LNCaP clone FGC (cell line): ENCODE measurements at regions not wholly inside any gene's neighbourhood (a gene's known extent, or its start where the extent isn't known, plus 50 kb on each side); places are given as distances from the start of the nearest gene placed in this dataset.

Source experiments
- DNase-seq: peaks from one replicate; pipeline ENCODE4 v3.0.0-alpha.2; 2011; ENCODE audit warnings: low read depth
- H3K4me3 ChIP-seq: 2 replicates; pipeline ENCODE4 v1.5.1; 2011; ENCODE audit warnings: mild to moderate bottlenecking, low read depth, low read length, control low read depth
- CTCF ChIP-seq: IDR thresholded peaks from 2 replicates; pipeline ENCODE4 v1.5.1; 2012; ENCODE audit warnings: mild to moderate bottlenecking; ENCODE audit not compliant: control insufficient read depth, insufficient read depth; ENCODE audit errors: extremely low read depth

DNA sequence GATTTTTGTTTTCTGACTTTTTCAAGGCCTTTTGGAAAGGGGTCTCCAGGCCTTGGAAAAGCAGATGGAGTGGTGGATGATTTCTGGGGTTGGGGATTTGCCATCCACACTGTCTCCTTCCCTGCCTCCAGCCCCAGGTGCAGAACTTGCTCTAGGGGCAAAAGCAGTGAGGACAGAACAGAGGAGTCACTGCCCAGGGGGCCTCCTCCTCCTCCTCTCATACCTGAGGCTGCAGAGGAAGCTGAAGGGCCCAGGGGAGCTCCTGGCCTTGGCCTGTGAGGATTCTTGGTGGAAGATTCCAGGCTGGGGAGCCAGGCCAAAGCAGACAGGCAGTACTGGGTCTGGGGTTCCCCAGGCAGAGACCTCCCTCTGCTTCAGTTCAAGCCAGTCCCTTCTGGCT is 52.3 kb upstream of the URI1 start:
- H3K4me3 ChIP-seq, result no peak overlapping the region
- no peak for DNase-seq
- no peak for TF ChIP-seq CTCF

DNA sequence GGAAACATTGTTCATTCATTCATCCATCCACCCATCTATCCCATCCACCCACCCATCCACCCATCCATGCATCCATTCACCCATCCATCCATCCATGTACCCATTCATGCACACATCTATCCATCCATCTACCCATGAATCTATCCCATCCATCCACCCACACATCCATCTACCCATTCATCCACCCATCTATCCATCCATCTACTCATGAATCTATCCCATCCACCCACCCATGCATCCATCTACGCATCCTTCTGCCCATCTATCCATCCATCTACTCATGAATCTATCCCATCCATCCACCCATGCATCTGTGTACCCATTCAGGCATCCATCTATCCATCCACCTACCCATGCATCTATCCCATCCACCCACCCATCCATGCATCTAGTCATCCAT is 51.6 kb upstream of the URI1 start:
- no peak overlapping the region for H3K4me3 ChIP-seq
- no peak for DNase-seq
- no peak for TF ChIP-seq CTCF
